ENCODE measurements at regions not wholly inside any gene's neighbourhood (a gene's known extent, or its start where the extent isn't known, plus 50 kb on each side); places are given as distances from the start of the nearest gene placed in this dataset.

DNA sequence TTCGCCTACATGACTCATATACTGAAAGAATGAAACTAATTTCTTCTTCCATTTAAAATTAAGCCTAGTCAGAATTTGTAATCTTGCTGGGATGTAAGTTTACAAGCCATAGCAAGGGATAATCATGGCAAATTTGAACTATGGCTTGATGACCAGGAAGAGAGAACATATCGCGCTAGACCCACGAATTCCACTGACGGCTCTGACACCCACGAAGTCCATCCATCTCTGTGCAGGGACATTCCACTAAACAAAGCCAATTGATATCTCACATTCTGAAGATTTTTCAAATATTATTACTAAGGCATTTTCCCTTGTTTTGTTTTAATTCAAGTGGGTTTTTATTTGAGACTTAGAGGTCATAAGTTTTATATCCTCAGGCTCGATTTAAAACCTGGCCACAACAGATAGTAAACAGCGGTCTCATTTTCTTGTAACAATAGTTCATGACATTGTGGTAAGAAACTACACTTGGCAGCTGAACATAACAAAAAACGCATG lies 113.0 kb downstream of the QPCT start:
- TF ChIP-seq POLR2AphosphoS5 (IDR thresholded peaks at IDR 0.05; ENCODE audit: low read depth, low read length) (no peak), POLR2A (IDR thresholded peaks at IDR 0.05; ENCODE audit: low read depth, low read length) (no peak), TAF1 (IDR thresholded peaks at IDR 0.05; ENCODE audit: borderline replicate concordance, low read depth, low read length) (no peak)
